HEK293 (cell line): ENCODE measurements at regions not wholly inside any gene's neighbourhood (a gene's known extent, or its start where the extent isn't known, plus 50 kb on each side); places are given as distances from the start of the nearest gene placed in this dataset.

Experiments used
- CTCF ChIA-PET: fragments of 350-600 bp; formaldehyde crosslinking; extraction: SDS; loops from one replicate; lab custom pipeline; 2021; ENCODE audit warnings: antibody characterized with exemption; lab: Yijun Ruan, JAX
- POLR2A ChIA-PET: fragments of 300-600 bp; formaldehyde crosslinking; extraction: SDS; loops from one replicate; lab custom pipeline; 2020; ENCODE audit warnings: antibody characterized with exemption, inconsistent platforms; lab: Yijun Ruan, JAX
- H3K27ac ChIP-seq: fragments of 200-500 bp; sonication (Bioruptor generic); 2 replicates; pipeline ENCODE4 v1.5.1; 2014; ENCODE audit warnings: low read depth, low read length, control low read depth, inconsistent platforms; ENCODE audit errors: extremely low read depth
- H3K36me3 ChIP-seq, 2 experiments: fragments of 200-500 bp in 1 of 2; sonication (Bioruptor generic) in 1 of 2; 1 replicate in 1 of 2; 2 replicates in 1 of 2; pipeline ENCODE4 v1.5.1; 2014 to 2017; ENCODE audit warnings: inconsistent platforms in 2 of 2, low read length in 2 of 2; ENCODE audit not compliant: control insufficient read depth in 2 of 2, insufficient read depth in 1 of 2
- H3K4me1 ChIP-seq: fragments of 200-500 bp; sonication (Bioruptor generic); 2 replicates; pipeline ENCODE4 v1.5.1; 2014; ENCODE audit warnings: mild to moderate bottlenecking, low read length, inconsistent platforms; ENCODE audit not compliant: control insufficient read depth, insufficient read depth
- H3K4me3 ChIP-seq: 2 replicates; pipeline ENCODE4 v1.5.1; 2011; ENCODE audit warnings: low read depth, mild to moderate bottlenecking, control low read depth, low read length, moderate library complexity
- H3K9me3 ChIP-seq: fragments of 200-500 bp; sonication (Bioruptor generic); 2 replicates; pipeline ENCODE4 v1.5.1; 2014; ENCODE audit warnings: low read depth, low read length, inconsistent platforms; ENCODE audit not compliant: control insufficient read depth, insufficient read depth
- EGR2 ChIP-seq: fragments of 450-650 bp; formaldehyde crosslinking; IDR thresholded peaks from 2 replicates; pipeline ENCODE4 v1.5.1; 2016; ENCODE audit warnings: low read depth, missing biosample characterization, missing genetic modification characterization
- HOXC10 ChIP-seq: sonication (generic); formaldehyde crosslinking; IDR thresholded peaks from 2 replicates; pipeline ENCODE4 v1.8.1; 2023; ENCODE audit warnings: mild to moderate bottlenecking, missing genetic modification reagents
- REPIN1 ChIP-seq: fragments of 450-650 bp; formaldehyde crosslinking; IDR thresholded peaks from 2 replicates; pipeline ENCODE4 v1.5.1; 2017; ENCODE audit warnings: missing biosample characterization, missing genetic modification characterization, low read depth
- SCRT2 ChIP-seq: fragments of 450-650 bp; formaldehyde crosslinking; IDR thresholded peaks from 2 replicates; pipeline ENCODE4 v1.5.1; 2016; ENCODE audit warnings: missing biosample characterization, missing genetic modification characterization
- ZBTB21 ChIP-seq: fragments of 450-650 bp; formaldehyde crosslinking; IDR thresholded peaks from 2 replicates; pipeline ENCODE4 v1.5.1; 2017; ENCODE audit warnings: missing biosample characterization, missing genetic modification characterization
- ZNF157 ChIP-seq: fragments of 450-650 bp; formaldehyde crosslinking; IDR thresholded peaks from 2 replicates; pipeline ENCODE4 v1.5.1; 2016; ENCODE audit warnings: missing biosample characterization, missing genetic modification characterization
- ZNF174 ChIP-seq: fragments of 450-650 bp; formaldehyde crosslinking; IDR thresholded peaks from 2 replicates; pipeline ENCODE4 v1.5.0; 2017; ENCODE audit warnings: missing biosample characterization, mild to moderate bottlenecking, missing genetic modification characterization
- ZNF23 ChIP-seq: fragments of 450-650 bp; formaldehyde crosslinking; IDR thresholded peaks from 2 replicates; pipeline ENCODE4 v1.5.1; 2016; ENCODE audit warnings: missing biosample characterization, missing genetic modification characterization, borderline replicate concordance
- ZNF24 ChIP-seq: fragments of 450-650 bp; formaldehyde crosslinking; IDR thresholded peaks from 2 replicates; pipeline ENCODE4 v1.5.1; 2016; ENCODE audit warnings: missing biosample characterization, missing genetic modification characterization
- ZNF266 ChIP-seq: fragments of 450-650 bp; formaldehyde crosslinking; IDR thresholded peaks from 2 replicates; pipeline ENCODE4 v1.5.1; 2016; ENCODE audit warnings: missing biosample characterization, missing genetic modification characterization, low read depth
- ZNF354C ChIP-seq: fragments of 450-650 bp; formaldehyde crosslinking; IDR thresholded peaks from 2 replicates; pipeline ENCODE4 v1.5.1; 2016; ENCODE audit warnings: missing biosample characterization, missing genetic modification characterization, low read depth, borderline replicate concordance
- ZNF391 ChIP-seq: fragments of 450-650 bp; formaldehyde crosslinking; IDR thresholded peaks from 2 replicates; pipeline ENCODE4 v1.5.1; 2016; ENCODE audit warnings: low read depth, missing biosample characterization, missing genetic modification characterization, borderline replicate concordance
- ZNF514 ChIP-seq: fragments of 450-650 bp; formaldehyde crosslinking; IDR thresholded peaks from 2 replicates; pipeline ENCODE4 v1.5.1; 2016; ENCODE audit warnings: missing biosample characterization, missing genetic modification characterization
- ZNF585B ChIP-seq: fragments of 450-650 bp; formaldehyde crosslinking; IDR thresholded peaks from 2 replicates; pipeline ENCODE4 v1.5.1; 2016; ENCODE audit warnings: missing biosample characterization, missing genetic modification characterization
- ZNF654 ChIP-seq: fragments of 450-650 bp; formaldehyde crosslinking; IDR thresholded peaks from 2 replicates; pipeline ENCODE4 v1.5.1; 2016; ENCODE audit warnings: low read depth, missing biosample characterization, missing genetic modification characterization
- ZNF664 ChIP-seq: fragments of 450-650 bp; formaldehyde crosslinking; IDR thresholded peaks from 2 replicates; pipeline ENCODE4 v1.5.1; 2016; ENCODE audit warnings: missing biosample characterization, missing genetic modification characterization
- ZNF707 ChIP-seq: fragments of 450-650 bp; formaldehyde crosslinking; IDR thresholded peaks from 2 replicates; pipeline ENCODE4 v1.5.1; 2016; ENCODE audit warnings: missing biosample characterization, missing genetic modification characterization
- ZSCAN30 ChIP-seq: fragments of 450-650 bp; IDR thresholded peaks from 2 replicates; pipeline ENCODE4 v1.5.1; 2018; ENCODE audit warnings: missing biosample characterization, mild to moderate bottlenecking, missing genetic modification characterization, moderate library complexity
- TF ChIP-seq, protein P1 (sequence below): fragments of 450-650 bp; formaldehyde crosslinking; IDR thresholded peaks from 2 replicates; pipeline ENCODE4; 2016; ENCODE audit warnings: missing biosample characterization, missing genetic modification characterization
- TF ChIP-seq, protein P2 (sequence below): fragments of 450-650 bp; formaldehyde crosslinking; IDR thresholded peaks from 2 replicates; pipeline ENCODE4 v1.5.1; 2016; ENCODE audit warnings: missing biosample characterization, missing genetic modification characterization
- TF ChIP-seq, protein P3 (sequence below): fragments of 450-650 bp; formaldehyde crosslinking; IDR thresholded peaks from 2 replicates; pipeline ENCODE4 v1.5.1; 2016; ENCODE audit warnings: missing biosample characterization, missing genetic modification characterization

DNA sequence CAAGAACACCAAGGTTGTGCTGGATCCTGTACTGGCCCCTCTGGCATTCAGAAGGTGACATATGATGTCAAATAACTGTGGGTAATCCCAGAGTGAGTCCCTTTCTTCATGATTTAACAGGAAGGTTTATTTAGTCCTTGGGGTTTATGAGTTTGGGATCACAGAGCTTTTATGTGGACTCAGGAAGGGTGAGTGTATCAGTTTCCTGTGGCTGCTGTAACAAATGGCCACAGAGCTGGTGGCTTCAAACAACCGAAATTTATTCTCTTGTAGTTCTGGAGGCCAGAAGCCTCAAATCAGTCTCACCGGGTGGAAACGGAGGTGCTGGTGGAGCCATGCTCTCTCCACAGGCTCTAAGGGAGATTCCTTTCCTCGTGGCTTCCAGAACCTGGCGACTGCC lies 157.7 kb downstream of the MELK start:
- POLR2A ChIA-PET, result interaction anchor here (0.6 kb wide), 1 partner anchor 103 kb away, joined by 3 read pairs; no protein-coding TSS in a partner anchor
- Histone ChIP-seq H3K36me3 (no peaks in the 10 kb centered on the region), H3K9me3 (no peaks in the 10 kb centered on the region), H3K4me3 (no peak overlapping the region), H3K4me1 (no peaks in the 10 kb centered on the region), H3K27ac (no peak overlapping the region)
- TF ChIP-seq ZNF585B (no peak), ZBTB21 (no peak), HOXC10 (CRISPR knock-in tag) (no peak), ZNF664 (tag by site-specific recombination) (no peak), ZNF654 (tag by site-specific recombination) (no peak), EGR2 (tag by site-specific recombination) (no peak), ZNF24 (tag by site-specific recombination) (no peak), ZNF354C (tag by site-specific recombination) (no peak), SCRT2 (tag by site-specific recombination) (no peak), ZNF266 (tag by site-specific recombination) (no peak), REPIN1 (no peak), ZSCAN30 (tag by site-specific recombination) (no peak), ZNF23 (tag by site-specific recombination) (no peak), ZNF391 (tag by site-specific recombination) (no peak), ZNF174 (tag by site-specific recombination) (no peak), ZNF514 (tag by site-specific recombination) (no peak)
- TF ChIP-seq, protein P1, sequence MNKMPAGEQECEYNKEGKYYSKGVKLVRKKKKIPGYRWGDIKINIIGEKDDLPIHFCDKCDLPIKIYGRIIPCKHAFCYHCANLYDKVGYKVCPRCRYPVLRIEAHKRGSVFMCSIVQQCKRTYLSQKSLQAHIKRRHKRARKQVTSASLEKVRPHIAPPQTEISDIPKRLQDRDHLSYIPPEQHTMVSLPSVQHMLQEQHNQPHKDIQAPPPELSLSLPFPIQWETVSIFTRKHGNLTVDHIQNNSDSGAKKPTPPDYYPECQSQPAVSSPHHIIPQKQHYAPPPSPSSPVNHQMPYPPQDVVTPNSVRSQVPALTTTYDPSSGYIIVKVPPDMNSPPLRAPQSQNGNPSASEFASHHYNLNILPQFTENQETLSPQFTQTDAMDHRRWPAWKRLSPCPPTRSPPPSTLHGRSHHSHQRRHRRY (tag by site-specific recombination), result no peak
- TF ChIP-seq, protein P2, sequence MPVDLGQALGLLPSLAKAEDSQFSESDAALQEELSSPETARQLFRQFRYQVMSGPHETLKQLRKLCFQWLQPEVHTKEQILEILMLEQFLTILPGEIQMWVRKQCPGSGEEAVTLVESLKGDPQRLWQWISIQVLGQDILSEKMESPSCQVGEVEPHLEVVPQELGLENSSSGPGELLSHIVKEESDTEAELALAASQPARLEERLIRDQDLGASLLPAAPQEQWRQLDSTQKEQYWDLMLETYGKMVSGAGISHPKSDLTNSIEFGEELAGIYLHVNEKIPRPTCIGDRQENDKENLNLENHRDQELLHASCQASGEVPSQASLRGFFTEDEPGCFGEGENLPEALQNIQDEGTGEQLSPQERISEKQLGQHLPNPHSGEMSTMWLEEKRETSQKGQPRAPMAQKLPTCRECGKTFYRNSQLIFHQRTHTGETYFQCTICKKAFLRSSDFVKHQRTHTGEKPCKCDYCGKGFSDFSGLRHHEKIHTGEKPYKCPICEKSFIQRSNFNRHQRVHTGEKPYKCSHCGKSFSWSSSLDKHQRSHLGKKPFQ (tag by site-specific recombination), result no peak
- TF ChIP-seq, protein P3, sequence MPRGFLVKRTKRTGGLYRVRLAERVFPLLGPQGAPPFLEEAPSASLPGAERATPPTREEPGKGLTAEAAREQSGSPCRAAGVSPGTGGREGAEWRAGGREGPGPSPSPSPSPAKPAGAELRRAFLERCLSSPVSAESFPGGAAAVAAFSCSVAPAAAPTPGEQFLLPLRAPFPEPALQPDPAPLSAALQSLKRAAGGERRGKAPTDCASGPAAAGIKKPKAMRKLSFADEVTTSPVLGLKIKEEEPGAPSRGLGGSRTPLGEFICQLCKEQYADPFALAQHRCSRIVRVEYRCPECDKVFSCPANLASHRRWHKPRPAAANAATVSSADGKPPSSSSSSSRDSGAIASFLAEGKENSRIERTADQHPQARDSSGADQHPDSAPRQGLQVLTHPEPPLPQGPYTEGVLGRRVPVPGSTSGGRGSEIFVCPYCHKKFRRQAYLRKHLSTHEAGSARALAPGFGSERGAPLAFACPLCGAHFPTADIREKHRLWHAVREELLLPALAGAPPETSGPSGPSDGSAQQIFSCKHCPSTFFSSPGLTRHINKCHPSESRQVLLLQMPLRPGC (tag by site-specific recombination), result no peak
- CTCF ChIA-PET, result interaction anchor here (0.6 to 5.2 kb wide), 8 partner anchors 8 to 1551 kb away, joined by 3 to 55 read pairs (median 4); no protein-coding TSS in a partner anchor

DNA sequence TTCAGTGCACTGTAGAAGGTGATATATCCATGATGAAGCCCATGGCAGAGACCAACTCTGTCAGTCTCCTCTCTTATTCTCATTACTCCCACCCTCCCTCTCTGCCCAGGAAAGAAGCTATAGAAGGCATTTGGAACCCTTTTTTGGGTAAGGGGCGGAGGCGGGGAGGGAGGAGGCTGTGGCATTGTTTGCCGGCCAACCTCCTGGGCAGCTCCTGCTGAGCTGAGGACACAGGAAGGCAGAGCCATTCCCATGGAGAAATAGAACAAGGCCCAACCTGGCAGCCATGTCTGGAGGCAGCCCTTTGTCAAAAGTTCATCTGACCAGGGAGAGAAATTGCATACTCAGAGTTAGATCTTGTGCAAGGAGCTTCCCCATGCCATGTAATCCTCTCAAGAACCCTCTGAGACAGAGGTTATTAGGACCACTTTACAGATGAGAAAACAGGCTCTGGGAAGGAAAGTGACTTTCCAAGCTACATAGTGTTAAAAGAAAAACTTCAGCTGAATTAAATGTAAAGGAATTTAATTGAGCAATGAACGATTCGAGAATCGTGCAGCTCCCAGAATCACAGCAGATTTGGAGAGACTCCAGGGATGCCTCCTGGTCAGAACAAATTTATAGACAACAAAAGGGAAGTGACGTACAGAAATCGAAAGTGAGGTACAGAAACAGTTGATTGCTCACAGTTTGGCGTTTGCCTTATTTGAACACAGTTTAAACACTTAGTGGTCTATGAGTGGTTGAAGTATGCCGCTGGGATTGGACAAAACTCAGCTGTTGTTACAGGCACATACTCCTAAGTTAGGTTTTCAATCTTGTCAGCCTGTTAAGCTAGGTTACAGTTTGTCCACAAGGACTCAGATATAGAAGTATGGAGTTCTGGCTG lies 158.6 kb downstream of the MELK start:
- ChIA-PET POLR2A (interaction anchor here (0.6 kb wide), 1 partner anchor 104 kb away, joined by 3 read pairs; no protein-coding TSS in a partner anchor), CTCF (interaction anchor here (0.6 to 5.2 kb wide), 7 partner anchors 9 to 327 kb away, joined by 3 to 55 read pairs (median 4); no protein-coding TSS in a partner anchor)
- Histone ChIP-seq H3K9me3 (no peaks in the 10 kb centered on the region), H3K4me3 (no peak overlapping the region), H3K4me1 (no peaks in the 10 kb centered on the region), H3K36me3 (no peaks in the 10 kb centered on the region), H3K27ac (no peak overlapping the region)
- TF ChIP-seq ZNF157 (tag by site-specific recombination), result no peak
- TF ChIP-seq ZNF707 (tag by site-specific recombination), result no peak
- TF ChIP-seq, all 188 proteins: peak for 0
